ENCODE measurements at regions not wholly inside any gene's neighbourhood (a gene's known extent, or its start where the extent isn't known, plus 50 kb on each side); places are given as distances from the start of the nearest gene placed in this dataset.

- no peak overlapping the region for H3K4me3 ChIP-seq (ENCODE audit: low read depth, low read length)
- DNase-seq (ENCODE audit: low read depth, low spot score), result no peak
- in situ Hi-C loops (cut with HindIII; ENCODE audit: low sequenced_read_pairs), result no loop called here
- no peak for TF ChIP-seq CTCF (IDR thresholded peaks at IDR 0.05; ENCODE audit: low read depth, low read length)
These were observed 69.2 kb downstream of the KLHDC7A start for GRCh38 chr1:18549906-18550305.

GRCh38 chr1:18552631-18553030 lies 71.9 kb downstream of the KLHDC7A start:
- no peak overlapping the region for H3K4me3 ChIP-seq (ENCODE audit: low read depth, low read length)
- TF ChIP-seq CTCF (IDR thresholded peaks at IDR 0.05; ENCODE audit: low read depth, low read length), result no peak
- no peak for DNase-seq (ENCODE audit: low read depth, low spot score)
- in situ Hi-C loops (cut with HindIII; ENCODE audit: low sequenced_read_pairs), result no loop called here

GRCh38 chr1:18553388-18553787 lies 72.7 kb downstream of the KLHDC7A start:
- in situ Hi-C loops (cut with HindIII; ENCODE audit: low sequenced_read_pairs), result no loop called here
- DNase-seq (ENCODE audit: low read depth, low spot score), result no peak
- no peak overlapping the region for H3K4me3 ChIP-seq (ENCODE audit: low read depth, low read length)
- no peak for TF ChIP-seq CTCF (IDR thresholded peaks at IDR 0.05; ENCODE audit: low read depth, low read length)

- no peak for TF ChIP-seq CTCF (IDR thresholded peaks at IDR 0.05; ENCODE audit: low read depth, low read length)
- DNase-seq (ENCODE audit: low read depth, low spot score), result no peak
- in situ Hi-C loops (cut with HindIII; ENCODE audit: low sequenced_read_pairs), result no loop called here
- no peak overlapping the region for H3K4me3 ChIP-seq (ENCODE audit: low read depth, low read length)
These were observed 73.4 kb downstream of the KLHDC7A start for GRCh38 chr1:18554099-18554498.

GRCh38 chr1:18554597-18554996 lies 73.9 kb downstream of the KLHDC7A start:
- TF ChIP-seq CTCF (IDR thresholded peaks at IDR 0.05; ENCODE audit: low read depth, low read length), result no peak
- in situ Hi-C loops (cut with HindIII; ENCODE audit: low sequenced_read_pairs), result no loop called here
- H3K4me3 ChIP-seq (ENCODE audit: low read depth, low read length), result no peak overlapping the region

GRCh38 chr1:18555036-18555435 lies 74.3 kb downstream of the KLHDC7A start:
- in situ Hi-C loops (cut with HindIII; ENCODE audit: low sequenced_read_pairs), result no loop called here

More at GRCh38 chr1:18554597-18554996, 73.9 kb downstream of the KLHDC7A start:
- DNase-seq (ENCODE audit: low read depth, low spot score), result no peak

More at GRCh38 chr1:18555036-18555435, 74.3 kb downstream of the KLHDC7A start:
- DNase-seq (ENCODE audit: low read depth, low spot score), result no peak
- TF ChIP-seq CTCF (IDR thresholded peaks at IDR 0.05; ENCODE audit: low read depth, low read length), result no peak
- H3K4me3 ChIP-seq (ENCODE audit: low read depth, low read length), result no peak overlapping the region
